Naive thymus-derived CD8-positive, alpha-beta T cell (primary cell): ENCODE measurements at regions not wholly inside any gene's neighbourhood (a gene's known extent, or its start where the extent isn't known, plus 50 kb on each side); places are given as distances from the start of the nearest gene placed in this dataset.

Experiments used
- ATAC-seq, 2 donors: fragments of 150-1000 bp; cut with Tn5 transposase in 1 of 2; sonication (Bioruptor Pico), chemical (Tn5 transposase) in 1 of 2; 1 replicate in 1 of 2; 2 replicates in 1 of 2; pipeline ENCODE4 v1.10.0; 2021; ENCODE audit warnings: mild to moderate bottlenecking in 2 of 2, moderate library complexity in 2 of 2
- POLR2A ChIA-PET: fragments of 350-600 bp; sonication (Branson Sonifier 250); formaldehyde crosslinking; loops from one replicate; lab custom pipeline; 2021; ENCODE audit warnings: antibody characterized with exemption; lab: Charles Lee
- DNase-seq, 10 donors: peaks; one replicate each; pipeline versions ENCODE4 v3.0.0 to v3.0.0-alpha.2; 2020 to 2022
- H3K27ac Mint-ChIP-seq, 10 donors: one replicate each; pipeline ENCODE4 v1.8.0; 2020 to 2022; ENCODE audit warnings: mild to moderate bottlenecking in 10 of 10, mixed read lengths in 10 of 10, moderate library complexity in 4 of 10, inconsistent platforms in 1 of 10
- H3K27me3 Mint-ChIP-seq, 5 donors: one replicate each; pipeline ENCODE4 v1.8.0; 2021 to 2022; ENCODE audit warnings: mixed read lengths in 5 of 5
- H3K36me3 Mint-ChIP-seq, 3 donors: one replicate each; pipeline ENCODE4 v1.8.0; 2020 to 2022; ENCODE audit warnings: mixed read lengths in 3 of 3, mild to moderate bottlenecking in 2 of 3, inconsistent platforms in 1 of 3
- H3K4me1 Mint-ChIP-seq, 4 donors: one replicate each; pipeline ENCODE4 v1.8.0; 2021 to 2022; ENCODE audit warnings: mixed read lengths in 4 of 4
- H3K4me3 Mint-ChIP-seq, 10 donors: one replicate each; pipeline ENCODE4 v1.8.0; 2020 to 2022; ENCODE audit warnings: mild to moderate bottlenecking in 10 of 10, mixed read lengths in 10 of 10, moderate library complexity in 6 of 10, inconsistent platforms in 1 of 10
- H3K9me3 Mint-ChIP-seq, 9 donors: one replicate each; pipeline ENCODE4 v1.8.0; 2020 to 2022; ENCODE audit warnings: mixed read lengths in 9 of 9, mild to moderate bottlenecking in 3 of 9, inconsistent platforms in 1 of 9, moderate library complexity in 1 of 9

GRCh38 chr21:27739187-27739586, 772.3 kb upstream of the ADAMTS5 start:
- Mint-ChIP-seq H3K4me1 (no peaks in the 10 kb centered on the region), H3K4me3 (no peak overlapping the region), H3K27ac (no peak overlapping the region), H3K36me3 (no peaks in the 10 kb centered on the region), H3K9me3 (peaks cover 0 to 13% (median 4%) of the 10 kb centered on the region in 9 donors), H3K27me3 (no peaks in the 10 kb centered on the region)
- ATAC-seq = no peak
- POLR2A ChIA-PET = no interaction called here
- no peak for DNase-seq

- H3K27me3 Mint-ChIP-seq = no peaks in the 10 kb centered on the region
- no peaks in the 10 kb centered on the region for H3K4me1 Mint-ChIP-seq
- DNase-seq (no peak), ATAC-seq (no peak)
- no peaks in the 10 kb centered on the region for H3K36me3 Mint-ChIP-seq
- peaks cover 0 to 8% (median 4%) of the 10 kb centered on the region in 9 donors for H3K9me3 Mint-ChIP-seq
- POLR2A ChIA-PET = no interaction called here
- no peak overlapping the region for H3K27ac Mint-ChIP-seq
- H3K4me3 Mint-ChIP-seq = no peak overlapping the region
Measured at GRCh38 chr21:27735699-27736098, 768.8 kb upstream of the ADAMTS5 start.

DNA sequence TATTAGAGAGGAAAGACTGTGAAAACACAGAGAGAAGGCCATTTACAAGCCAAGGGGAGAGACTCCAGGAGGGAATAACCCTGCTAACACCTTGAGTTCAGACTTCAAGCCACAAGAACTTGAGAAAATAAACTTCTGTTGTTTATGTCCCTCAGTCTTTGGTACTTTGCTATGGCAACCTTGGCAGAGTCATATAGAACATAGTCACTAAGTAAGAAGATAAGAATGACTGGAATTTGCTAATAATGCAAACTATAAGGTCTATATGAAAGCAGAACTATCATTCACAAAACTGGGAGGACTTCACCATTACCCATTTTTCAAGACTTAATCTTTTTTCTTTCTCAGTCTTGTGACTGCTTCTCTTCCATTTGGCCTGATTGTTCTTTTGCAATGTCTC, 767.3 kb upstream of the ADAMTS5 start:
- H3K27me3 Mint-ChIP-seq = no peaks in the 10 kb centered on the region

DNA sequence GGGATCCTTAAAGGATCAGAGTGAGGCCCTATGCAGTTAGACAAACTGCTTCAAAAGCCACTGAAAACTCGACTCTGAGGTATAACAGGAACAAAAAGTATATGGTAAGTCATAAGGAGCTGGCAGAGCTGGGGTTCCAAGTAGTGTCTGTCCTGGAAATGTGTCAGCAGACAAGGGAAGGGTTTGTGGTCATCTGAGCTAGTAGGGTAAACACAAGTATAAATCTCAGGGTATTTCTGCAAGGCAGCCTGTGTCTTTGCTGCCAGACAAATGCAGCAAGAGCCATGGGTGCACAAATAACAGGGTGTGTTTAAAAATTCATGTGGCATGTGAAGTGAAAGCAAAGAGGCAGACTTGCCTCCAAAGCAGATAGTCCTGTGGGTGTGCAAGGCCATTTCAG, 759.0 kb upstream of the ADAMTS5 start:
- no peak for DNase-seq
- POLR2A ChIA-PET = no interaction called here
- peaks cover 0 to 13% (median 0%) of the 10 kb centered on the region in 5 donors for H3K27me3 Mint-ChIP-seq

More for the DNA sequence above, 767.3 kb upstream of the ADAMTS5 start:
- peaks cover 0 to 8% (median 4%) of the 10 kb centered on the region in 9 donors for H3K9me3 Mint-ChIP-seq
- no peak overlapping the region for H3K27ac Mint-ChIP-seq
- ATAC-seq = no peak
- no peak overlapping the region for H3K4me3 Mint-ChIP-seq
- POLR2A ChIA-PET = no interaction called here
- no peaks in the 10 kb centered on the region for H3K36me3 Mint-ChIP-seq
- H3K4me1 Mint-ChIP-seq = no peaks in the 10 kb centered on the region
- DNase-seq = no peak

DNA sequence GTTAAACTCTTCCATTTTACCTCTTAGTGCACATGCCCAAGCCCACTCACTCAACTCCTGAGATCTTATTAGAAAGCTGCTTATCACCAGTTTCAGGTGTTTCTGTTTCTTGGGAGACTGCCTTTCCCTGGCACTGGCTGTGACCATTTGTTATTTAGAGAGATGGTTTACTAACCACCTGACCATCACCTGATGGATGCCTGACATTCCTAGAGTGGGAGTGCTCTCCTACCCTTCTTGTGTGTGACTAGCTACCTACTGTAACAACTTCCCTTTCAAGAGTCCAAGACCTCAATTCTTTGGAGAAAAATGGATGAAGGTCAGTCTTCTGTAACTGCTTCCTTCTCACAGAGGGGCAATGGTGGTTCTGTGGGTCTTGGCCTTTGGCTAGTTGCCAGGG, 755.2 kb upstream of the ADAMTS5 start:
- peaks cover 0 to 13% (median 0%) of the 10 kb centered on the region in 5 donors for H3K27me3 Mint-ChIP-seq
- no peak overlapping the region for H3K27ac Mint-ChIP-seq
- no peak for ATAC-seq
- no peak overlapping the region for H3K4me3 Mint-ChIP-seq
- peaks cover 0 to 18% (median 6%) of the 10 kb centered on the region in 9 donors for H3K9me3 Mint-ChIP-seq
- H3K4me1 Mint-ChIP-seq = no peaks in the 10 kb centered on the region
- no peak for DNase-seq
- POLR2A ChIA-PET = no interaction called here
- no peaks in the 10 kb centered on the region for H3K36me3 Mint-ChIP-seq

More for the DNA sequence above, 759.0 kb upstream of the ADAMTS5 start:
- ATAC-seq = no peak
- Mint-ChIP-seq H3K36me3 (no peaks in the 10 kb centered on the region), H3K9me3 (peaks cover 0 to 17% (median 4%) of the 10 kb centered on the region in 9 donors), H3K4me1 (no peaks in the 10 kb centered on the region), H3K4me3 (no peak overlapping the region), H3K27ac (no peak overlapping the region)

GRCh38 chr21:27721675-27722074, 754.8 kb upstream of the ADAMTS5 start:
- Mint-ChIP-seq H3K36me3 (no peaks in the 10 kb centered on the region), H3K9me3 (peaks cover 0 to 15% (median 6%) of the 10 kb centered on the region in 9 donors), H3K4me3 (no peak overlapping the region), H3K27me3 (peaks cover 0 to 11% (median 0%) of the 10 kb centered on the region in 5 donors), H3K27ac (no peak overlapping the region), H3K4me1 (no peaks in the 10 kb centered on the region)
- DNase-seq (no peak), ATAC-seq (no peak)
- POLR2A ChIA-PET = no interaction called here

DNA sequence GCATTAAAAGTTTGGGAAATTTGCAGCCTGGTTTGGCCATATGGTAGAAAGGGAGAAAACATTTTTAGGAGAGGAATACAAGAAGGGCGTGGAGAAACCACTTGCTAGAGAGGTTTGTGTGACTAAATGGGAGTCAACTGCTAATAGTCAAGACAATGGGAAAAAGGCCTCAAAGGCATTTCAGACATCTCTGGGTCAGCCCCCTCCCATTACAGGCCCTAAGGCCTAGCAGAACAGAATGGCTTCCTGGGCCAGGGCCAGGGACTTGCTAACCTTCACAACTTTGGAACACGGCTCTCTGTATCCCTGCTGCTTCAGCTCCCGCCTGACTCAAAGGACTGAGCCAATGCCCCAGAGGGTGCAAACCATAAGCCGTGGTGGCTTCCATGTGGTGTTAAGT, 752.3 kb upstream of the ADAMTS5 start:
- Mint-ChIP-seq H3K27me3 (peaks cover 0 to 3% (median 0%) of the 10 kb centered on the region in 5 donors), H3K4me1 (no peaks in the 10 kb centered on the region), H3K36me3 (no peaks in the 10 kb centered on the region), H3K9me3 (peaks cover 0 to 14% (median 5%) of the 10 kb centered on the region in 9 donors), H3K27ac (no peak overlapping the region), H3K4me3 (no peak overlapping the region)
- POLR2A ChIA-PET = no interaction called here
- DNase-seq (no peak), ATAC-seq (no peak)

DNA sequence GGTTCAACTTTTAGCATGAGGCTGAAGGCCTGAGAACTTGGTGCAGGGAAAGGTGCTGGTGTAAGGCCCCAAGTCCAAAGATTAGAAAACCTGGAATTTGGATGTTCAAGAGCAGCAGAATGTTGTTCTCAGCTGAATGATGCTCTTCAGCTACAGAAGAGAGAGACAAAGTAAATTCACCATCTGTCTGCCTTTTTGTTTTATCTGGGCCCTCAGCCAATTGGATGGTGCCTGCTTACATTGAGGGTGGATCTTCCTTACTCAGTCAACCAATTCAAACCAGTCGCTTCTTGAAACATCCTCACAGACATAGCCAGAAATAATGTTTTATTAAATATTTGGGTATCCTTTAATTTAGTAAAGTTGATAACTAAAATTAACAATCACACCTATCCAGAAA, 748.2 kb upstream of the ADAMTS5 start:
- Mint-ChIP-seq H3K9me3 (peaks cover 0 to 8% (median under 1%) of the 10 kb centered on the region in 9 donors), H3K36me3 (no peaks in the 10 kb centered on the region), H3K4me3 (no peak overlapping the region), H3K4me1 (no peaks in the 10 kb centered on the region), H3K27ac (no peak overlapping the region), H3K27me3 (peaks cover 0 to 3% (median 0%) of the 10 kb centered on the region in 5 donors)
- no peak for ATAC-seq
- POLR2A ChIA-PET = no interaction called here
- DNase-seq = no peak

DNA sequence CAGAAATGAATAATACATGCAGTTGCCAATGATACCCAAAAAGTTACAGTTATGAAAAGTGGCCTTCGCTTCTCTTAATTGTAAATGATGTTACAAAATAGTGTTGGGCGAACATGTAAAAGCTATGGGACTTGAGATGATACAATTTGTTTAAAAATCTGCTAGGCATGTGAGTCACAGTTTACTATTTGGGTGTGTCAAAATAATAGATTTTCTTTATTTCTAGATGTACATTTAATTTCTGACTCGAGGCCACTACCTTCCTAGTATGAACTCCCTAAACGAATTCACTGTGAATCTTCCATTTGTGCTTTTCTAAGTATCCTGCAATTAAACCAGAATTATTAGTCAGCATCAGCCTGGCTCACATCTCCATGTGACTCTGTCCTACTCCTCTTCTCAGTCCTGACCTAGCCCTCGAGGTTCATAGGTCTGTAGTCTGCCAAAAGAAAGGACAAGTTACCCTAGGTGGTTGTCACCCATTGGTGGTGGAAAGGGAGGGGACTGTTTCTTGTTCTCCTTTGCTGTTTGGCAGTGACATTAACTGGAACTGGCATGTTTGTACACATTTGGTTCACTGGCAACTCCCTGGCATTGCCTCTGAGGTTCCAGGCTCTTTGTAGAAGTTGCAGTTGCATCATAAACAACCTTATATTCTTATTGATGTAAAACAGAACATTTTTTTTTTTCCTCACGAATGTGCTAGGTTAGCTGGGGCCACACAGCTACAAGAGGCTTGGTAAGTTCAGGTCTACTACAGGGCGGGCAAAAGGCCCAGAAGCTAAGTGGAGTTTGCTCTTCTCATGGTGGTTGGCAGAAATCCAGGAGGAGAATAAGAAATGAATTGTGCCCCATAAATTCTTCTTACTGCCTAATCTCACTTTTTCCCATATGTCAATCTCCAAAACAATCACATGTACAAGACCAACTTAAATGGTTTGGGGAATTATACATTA, 746.5 kb upstream of the ADAMTS5 start:
- no peak overlapping the region for H3K4me3 Mint-ChIP-seq

GRCh38 chr21:27704567-27705166, 737.8 kb upstream of the ADAMTS5 start:
- Mint-ChIP-seq H3K36me3 (no peaks in the 10 kb centered on the region), H3K9me3 (peaks cover 0 to 4% (median 0%) of the 10 kb centered on the region in 9 donors), H3K4me1 (peaks cover 0 to 3% (median 0%) of the 10 kb centered on the region in 4 donors), H3K27me3 (peaks cover 0 to 10% (median 0%) of the 10 kb centered on the region in 5 donors), H3K27ac (no peak overlapping the region), H3K4me3 (no peak overlapping the region)
- ATAC-seq (no peak), DNase-seq (no peak)
- POLR2A ChIA-PET = no interaction called here

More for the DNA sequence above, 746.5 kb upstream of the ADAMTS5 start:
- Mint-ChIP-seq H3K36me3 (no peaks in the 10 kb centered on the region), H3K27me3 (peaks cover 0 to 3% (median 0%) of the 10 kb centered on the region in 5 donors), H3K9me3 (peaks cover 0 to 11% (median 2%) of the 10 kb centered on the region in 9 donors), H3K27ac (no peak overlapping the region), H3K4me1 (no peaks in the 10 kb centered on the region)
- POLR2A ChIA-PET = no interaction called here
- DNase-seq = no peak
- ATAC-seq = no peak

GRCh38 chr21:27703791-27704190, 736.9 kb upstream of the ADAMTS5 start:
- peaks cover 0 to 4% (median 0%) of the 10 kb centered on the region in 9 donors for H3K9me3 Mint-ChIP-seq
- POLR2A ChIA-PET = no interaction called here

DNA sequence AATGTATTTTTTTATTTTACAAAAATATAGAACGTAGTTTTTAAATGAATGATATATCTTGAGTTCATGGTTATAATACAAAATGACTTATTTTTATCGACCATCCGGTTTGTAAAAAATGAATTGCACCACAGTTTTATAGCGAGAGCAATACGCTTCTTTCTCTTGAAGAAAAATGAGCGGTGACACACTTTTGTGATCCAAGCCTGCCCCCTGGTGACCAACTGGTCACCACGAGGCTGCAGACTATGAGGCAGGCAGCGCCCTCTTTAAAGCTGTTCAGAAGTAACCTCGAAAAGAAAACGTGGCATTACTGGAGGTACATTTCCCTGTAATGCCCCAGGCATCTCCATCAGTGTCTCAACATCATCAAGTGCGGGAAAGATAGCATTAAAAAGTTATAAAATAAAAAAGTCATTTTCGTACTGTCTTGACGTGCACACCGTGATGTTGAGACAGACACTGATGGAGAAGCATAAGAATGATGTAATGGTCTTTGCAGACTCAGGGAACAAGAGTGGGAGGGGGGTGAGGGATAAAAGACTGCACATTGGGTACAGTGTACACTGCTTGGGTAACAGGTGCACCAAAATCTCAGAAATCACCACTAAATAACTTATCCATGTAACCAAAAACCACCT, 734.2 kb upstream of the ADAMTS5 start:
- H3K4me1 Mint-ChIP-seq = peaks cover 0 to 3% (median 0%) of the 10 kb centered on the region in 4 donors
- ATAC-seq (peak in 1 of 2 donors; percentile 39), DNase-seq (peak; percentile 3 to 65 (median 29))
- no peak overlapping the region for H3K4me3 Mint-ChIP-seq
- H3K36me3 Mint-ChIP-seq = no peaks in the 10 kb centered on the region
- H3K9me3 Mint-ChIP-seq = no peaks in the 10 kb centered on the region
- peaks cover 0 to 10% (median 2%) of the 10 kb centered on the region in 5 donors for H3K27me3 Mint-ChIP-seq
- H3K27ac Mint-ChIP-seq = no peak overlapping the region
- POLR2A ChIA-PET = no interaction called here

More at GRCh38 chr21:27703791-27704190, 736.9 kb upstream of the ADAMTS5 start:
- Mint-ChIP-seq H3K27ac (no peak overlapping the region), H3K4me3 (no peak overlapping the region), H3K27me3 (peaks cover 0 to 10% (median 0%) of the 10 kb centered on the region in 5 donors), H3K4me1 (peaks cover 0 to 3% (median 0%) of the 10 kb centered on the region in 4 donors), H3K36me3 (no peaks in the 10 kb centered on the region)
- ATAC-seq (no peak), DNase-seq (no peak)
